ENCODE measurements at regions not wholly inside any gene's neighbourhood (a gene's known extent, or its start where the extent isn't known, plus 50 kb on each side); places are given as distances from the start of the nearest gene placed in this dataset.

DNA sequence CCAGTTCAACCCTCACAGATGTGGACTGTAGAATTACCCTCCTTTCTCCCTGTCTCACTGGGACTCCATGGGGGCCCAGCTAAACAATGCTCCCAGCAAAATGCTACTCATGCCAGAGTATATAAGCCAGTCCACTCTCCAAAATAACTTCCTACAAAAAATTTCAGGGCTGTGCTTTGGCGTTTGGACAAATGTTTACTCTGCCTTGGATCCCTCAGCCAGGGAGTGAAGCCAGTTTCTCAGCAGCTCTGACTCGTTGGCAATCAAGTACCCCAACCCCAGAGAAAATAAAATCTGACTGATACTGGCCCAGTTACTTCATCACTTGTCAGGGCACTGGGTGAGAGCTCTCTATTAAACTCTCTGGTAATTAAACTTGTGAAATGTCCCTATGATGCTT lies 250.4 kb downstream of the TSHZ3 start:
- ATAC-seq (ENCODE audit: low FRiP score in 2 of 2) (no peak), DNase-seq (no peak)
- no peaks in the 10 kb centered on the region for H3K27me3 ChIP-seq
- H3K27ac ChIP-seq: no peak overlapping the region
- TF ChIP-seq EP300 (IDR thresholded peaks at IDR 0.05): no peak
- WGBS, 2 donors: 35 to 39% methylated on average over 2 of the region's 2 CpGs
- no peaks in the 10 kb centered on the region for H3K4me1 ChIP-seq
- no peaks in the 10 kb centered on the region for H3K9me3 ChIP-seq
- H3K4me3 ChIP-seq: no peak overlapping the region
- no peaks in the 10 kb centered on the region for H3K36me3 ChIP-seq

GRCh38 chr19:31096935-31097545 lies 252.2 kb downstream of the TSHZ3 start:
- Histone ChIP-seq H3K27me3 (no peaks in the 10 kb centered on the region), H3K9me3 (no peaks in the 10 kb centered on the region), H3K4me3 (no peak overlapping the region), H3K36me3 (no peaks in the 10 kb centered on the region), H3K4me1 (no peaks in the 10 kb centered on the region), H3K27ac (no peak overlapping the region)
- no peak for DNase-seq
- TF ChIP-seq, protein P1, sequence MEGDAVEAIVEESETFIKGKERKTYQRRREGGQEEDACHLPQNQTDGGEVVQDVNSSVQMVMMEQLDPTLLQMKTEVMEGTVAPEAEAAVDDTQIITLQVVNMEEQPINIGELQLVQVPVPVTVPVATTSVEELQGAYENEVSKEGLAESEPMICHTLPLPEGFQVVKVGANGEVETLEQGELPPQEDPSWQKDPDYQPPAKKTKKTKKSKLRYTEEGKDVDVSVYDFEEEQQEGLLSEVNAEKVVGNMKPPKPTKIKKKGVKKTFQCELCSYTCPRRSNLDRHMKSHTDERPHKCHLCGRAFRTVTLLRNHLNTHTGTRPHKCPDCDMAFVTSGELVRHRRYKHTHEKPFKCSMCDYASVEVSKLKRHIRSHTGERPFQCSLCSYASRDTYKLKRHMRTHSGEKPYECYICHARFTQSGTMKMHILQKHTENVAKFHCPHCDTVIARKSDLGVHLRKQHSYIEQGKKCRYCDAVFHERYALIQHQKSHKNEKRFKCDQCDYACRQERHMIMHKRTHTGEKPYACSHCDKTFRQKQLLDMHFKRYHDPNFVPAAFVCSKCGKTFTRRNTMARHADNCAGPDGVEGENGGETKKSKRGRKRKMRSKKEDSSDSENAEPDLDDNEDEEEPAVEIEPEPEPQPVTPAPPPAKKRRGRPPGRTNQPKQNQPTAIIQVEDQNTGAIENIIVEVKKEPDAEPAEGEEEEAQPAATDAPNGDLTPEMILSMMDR (IDR thresholded peaks at IDR 0.05): no peak
- no peak for TF ChIP-seq POLR2AphosphoS5 (IDR thresholded peaks at IDR 0.05)
- TF ChIP-seq EP300 (IDR thresholded peaks at IDR 0.05): no peak
- no peak for TF ChIP-seq POLR2A (IDR thresholded peaks at IDR 0.05)
- ATAC-seq (ENCODE audit: low FRiP score in 2 of 2): no peak
- WGBS, 2 donors: 77 to 79% methylated on average over 11 of the region's 11 CpGs

DNA sequence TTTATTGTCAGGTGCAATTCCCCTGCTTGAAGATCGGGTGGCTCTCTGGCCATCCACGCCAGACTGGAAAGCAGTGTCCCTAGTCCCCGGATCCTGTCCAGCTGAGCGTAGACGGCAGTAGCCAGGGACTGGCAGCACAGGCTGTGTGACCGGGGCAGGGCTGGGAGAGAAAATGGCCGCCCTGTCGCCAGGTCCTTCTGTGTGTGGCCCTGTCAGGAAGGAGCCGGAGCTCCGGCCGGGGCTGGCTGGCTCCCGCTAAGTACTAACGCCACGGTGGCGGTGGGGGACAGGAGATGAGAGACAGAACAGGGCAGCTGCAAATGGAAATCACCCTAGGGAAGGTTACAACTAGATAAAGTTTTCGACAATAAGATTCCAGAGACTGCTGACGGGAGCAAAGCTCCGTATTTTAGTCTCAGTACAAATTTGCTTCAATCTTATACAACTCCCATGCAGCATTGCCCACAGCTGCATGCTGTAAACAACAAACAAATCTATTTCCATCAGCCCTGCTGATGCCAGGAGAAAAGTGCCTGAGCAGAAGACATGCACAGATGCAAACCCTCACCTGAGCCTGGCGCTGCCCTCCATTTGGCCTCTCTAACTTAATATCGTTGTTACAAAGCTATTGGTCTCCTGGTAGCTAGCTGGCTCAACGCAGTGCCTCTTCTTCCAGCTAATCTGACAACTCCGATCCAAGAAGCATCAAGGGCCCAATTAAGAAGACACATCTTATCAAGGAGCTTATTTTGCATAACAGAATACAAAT lies 253.0 kb downstream of the TSHZ3 start:
- no peaks in the 10 kb centered on the region for H3K9me3 ChIP-seq
- no peak for TF ChIP-seq POLR2A (IDR thresholded peaks at IDR 0.05)
- TF ChIP-seq, protein P1 (IDR thresholded peaks at IDR 0.05): no peak
- TF ChIP-seq POLR2AphosphoS5 (IDR thresholded peaks at IDR 0.05): no peak
- TF ChIP-seq EP300 (IDR thresholded peaks at IDR 0.05): no peak
- no peaks in the 10 kb centered on the region for H3K4me1 ChIP-seq
- no peak overlapping the region for H3K4me3 ChIP-seq
- DNase-seq (peak in 1 of 2 donors; percentile 64), ATAC-seq (ENCODE audit: low FRiP score in 2 of 2) (no peak)
- no peaks in the 10 kb centered on the region for H3K27me3 ChIP-seq
- no peak overlapping the region for H3K27ac ChIP-seq
- no peaks in the 10 kb centered on the region for H3K36me3 ChIP-seq
- WGBS, 2 donors: 83% methylated on average over 20 to 22 of the region's 22 CpGs

GRCh38 chr19:31095100-31095804 lies 254.0 kb downstream of the TSHZ3 start:
- DNase-seq: no peak
- TF ChIP-seq, protein P1 (IDR thresholded peaks at IDR 0.05): no peak
- no peak for TF ChIP-seq POLR2AphosphoS5 (IDR thresholded peaks at IDR 0.05)
- no peak for TF ChIP-seq EP300 (IDR thresholded peaks at IDR 0.05)
- TF ChIP-seq POLR2A (IDR thresholded peaks at IDR 0.05): no peak
- Histone ChIP-seq H3K36me3 (no peaks in the 10 kb centered on the region), H3K27ac (no peak overlapping the region), H3K27me3 (no peaks in the 10 kb centered on the region), H3K4me3 (no peak overlapping the region), H3K4me1 (no peaks in the 10 kb centered on the region), H3K9me3 (no peaks in the 10 kb centered on the region)
- 89 to 97% methylated on average over 6 of the region's 6 CpGs for WGBS, 2 donors
- no peak for ATAC-seq (ENCODE audit: low FRiP score in 2 of 2)

GRCh38 chr19:31092274-31092673 lies 257.0 kb downstream of the TSHZ3 start:
- DNase-seq (no peak), ATAC-seq (ENCODE audit: low FRiP score in 2 of 2) (no peak)
- no peaks in the 10 kb centered on the region for H3K9me3 ChIP-seq
- no peaks in the 10 kb centered on the region for H3K4me1 ChIP-seq
- H3K27me3 ChIP-seq: no peaks in the 10 kb centered on the region
- no peak overlapping the region for H3K4me3 ChIP-seq
- no peak overlapping the region for H3K27ac ChIP-seq
- 48 to 50% methylated on average over 11 of the region's 11 CpGs for WGBS, 2 donors
- TF ChIP-seq, protein P1 (IDR thresholded peaks at IDR 0.05): no peak
- no peak for TF ChIP-seq POLR2A (IDR thresholded peaks at IDR 0.05)
- TF ChIP-seq EP300 (IDR thresholded peaks at IDR 0.05): no peak
- no peak for TF ChIP-seq POLR2AphosphoS5 (IDR thresholded peaks at IDR 0.05)
- H3K36me3 ChIP-seq: no peaks in the 10 kb centered on the region
